Activated T-cell treated with anti-CD3 and anti-CD28 coated beads, Interleukin-2, amount 50 U/mL, for 72 hours (primary cell): ENCODE measurements at regions not wholly inside any gene's neighbourhood (a gene's known extent, or its start where the extent isn't known, plus 50 kb on each side); places are given as distances from the start of the nearest gene placed in this dataset.

Source experiments
- ATAC-seq, 2 donors: fragments of 150-1000 bp; cut with Tn5 transposase; replicated peaks in 1 of 2; 2 replicates each; pipeline ENCODE4 v1.10.0; 2021; ENCODE audit warnings: moderate library complexity in 2 of 2, mild to moderate bottlenecking in 1 of 2
- DNase-seq, 2 donors: peaks; one replicate each; pipeline ENCODE4 v3.0.0; 2021 to 2022; ENCODE audit warnings: mixed read lengths in 1 of 2
- H3K27ac Mint-ChIP-seq: one replicate; pipeline ENCODE4 v1.8.0; 2022; ENCODE audit warnings: mild to moderate bottlenecking, moderate library complexity, mixed read lengths
- H3K27me3 Mint-ChIP-seq: one replicate; pipeline ENCODE4 v1.8.0; 2022; ENCODE audit warnings: low read depth, mixed read lengths
- H3K36me3 Mint-ChIP-seq, 2 donors: one replicate each; pipeline ENCODE4 v1.8.0; 2022; ENCODE audit warnings: mixed read lengths in 2 of 2, mild to moderate bottlenecking in 1 of 2; ENCODE audit not compliant: insufficient read depth in 2 of 2
- H3K4me1 Mint-ChIP-seq: one replicate; pipeline ENCODE4 v1.8.0; 2022; ENCODE audit warnings: low read depth, mixed read lengths
- H3K4me3 Mint-ChIP-seq, 2 donors: one replicate each; pipeline ENCODE4 v1.8.0; 2022; ENCODE audit warnings: mild to moderate bottlenecking in 2 of 2, mixed read lengths in 2 of 2, moderate library complexity in 2 of 2
- H3K9me3 Mint-ChIP-seq, 2 donors: one replicate each; pipeline ENCODE4 v1.8.0; 2022; ENCODE audit warnings: mixed read lengths in 2 of 2

- Mint-ChIP-seq H3K4me1 (no peaks in the 10 kb centered on the region), H3K27ac (no peak overlapping the region), H3K9me3 (no peaks in the 10 kb centered on the region), H3K36me3 (no peaks in the 10 kb centered on the region), H3K4me3 (no peak overlapping the region), H3K27me3 (peaks cover 18% of the 10 kb centered on the region)
- ATAC-seq (no peak), DNase-seq (no peak)
Measured at GRCh38 chr4:121449416-121449815, 68.6 kb upstream of the QRFPR start.

DNA sequence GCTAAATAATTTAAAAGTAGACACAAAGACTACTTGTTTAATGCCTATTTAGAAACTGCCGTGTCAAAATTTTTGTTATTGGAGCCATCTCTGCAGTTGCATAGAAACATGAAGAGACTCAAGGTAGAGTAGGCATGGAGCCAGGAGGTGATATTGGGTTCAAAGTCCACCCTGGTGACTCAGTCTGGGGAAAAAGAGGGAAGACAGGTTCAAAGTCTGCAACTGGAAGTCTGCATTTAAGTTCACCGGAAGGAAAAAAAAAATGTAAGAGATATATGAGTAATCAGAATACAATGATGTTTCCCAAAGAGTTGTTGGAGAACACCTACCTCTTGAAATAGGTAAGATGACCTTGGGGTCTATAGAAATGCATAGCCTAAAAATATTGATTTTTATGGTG, 67.4 kb upstream of the QRFPR start:
- ATAC-seq (no peak), DNase-seq (no peak)
- Mint-ChIP-seq H3K9me3 (no peaks in the 10 kb centered on the region), H3K36me3 (no peaks in the 10 kb centered on the region), H3K27ac (no peak overlapping the region), H3K4me1 (no peaks in the 10 kb centered on the region), H3K4me3 (no peak overlapping the region), H3K27me3 (peaks cover 6% of the 10 kb centered on the region)

GRCh38 chr4:121439669-121440068, 58.9 kb upstream of the QRFPR start:
- H3K27ac Mint-ChIP-seq: no peak overlapping the region
- peaks cover 2 to 7% of the 10 kb centered on the region in 2 donors for H3K36me3 Mint-ChIP-seq
- no peak overlapping the region for H3K4me3 Mint-ChIP-seq
- ATAC-seq (no peak), DNase-seq (no peak)
- H3K9me3 Mint-ChIP-seq: peaks cover 11 to 19% of the 10 kb centered on the region in 2 donors
- H3K4me1 Mint-ChIP-seq: no peaks in the 10 kb centered on the region
- peaks cover 18% of the 10 kb centered on the region for H3K27me3 Mint-ChIP-seq
